OCI-LY7 (cell line): ENCODE measurements at regions not wholly inside any gene's neighbourhood (a gene's known extent, or its start where the extent isn't known, plus 50 kb on each side); places are given as distances from the start of the nearest gene placed in this dataset.

Experiments
- CTCF ChIP-seq: fragments of 200-600 bp; sonication (generic); conservative IDR thresholded peaks from 2 replicates; pipeline ENCODE4 v1.5.1; 2014; ENCODE audit warnings: mild to moderate bottlenecking, antibody characterized with exemption, low read length, moderate library complexity, mixed read lengths
- EZH2phosphoT487 ChIP-seq: fragments of 200-600 bp; sonication (generic); IDR thresholded peaks from 2 replicates; pipeline ENCODE4 v1.6.1; 2018; ENCODE audit warnings: low read depth, borderline replicate concordance, mild to moderate bottlenecking, mixed run types, antibody characterized with exemption, low read length, moderate library complexity, mixed read lengths

- TF ChIP-seq EZH2phosphoT487 (no peak), CTCF (no peak)
Measured at GRCh38 chr3:104740874-104741379, 625.8 kb upstream of the ALCAM start.
